Naive thymus-derived CD4-positive, alpha-beta T cell (primary cell): ENCODE measurements at regions not wholly inside any gene's neighbourhood (a gene's known extent, or its start where the extent isn't known, plus 50 kb on each side); places are given as distances from the start of the nearest gene placed in this dataset.

ENCODE experiments used
- ATAC-seq: fragments of 150-1000 bp; cut with Tn5 transposase; 2 replicates; pipeline ENCODE4 v1.10.0; 2021; ENCODE audit warnings: mild to moderate bottlenecking, moderate library complexity
- CTCF ChIA-PET: fragments of 350-600 bp; sonication (Branson Sonifier 250); formaldehyde crosslinking; loops from one replicate; lab custom pipeline; 2021; ENCODE audit warnings: antibody characterized with exemption; lab: Charles Lee
- POLR2A ChIA-PET: fragments of 350-600 bp; sonication (Branson Sonifier 250); formaldehyde crosslinking; loops from one replicate; lab custom pipeline; 2021; ENCODE audit warnings: antibody characterized with exemption, inconsistent platforms; lab: Charles Lee
- DNase-seq, 9 donors: peaks; one replicate each; pipeline versions ENCODE4 v3.0.0 to v3.0.0-alpha.2; 2020 to 2022; ENCODE audit warnings: mixed read lengths in 1 of 9
- H3K27ac ChIP-seq: one replicate; pipeline ENCODE4 v1.7.0; 2013; ENCODE audit warnings: mild to moderate bottlenecking, low read depth, low read length, moderate library complexity
- H3K27me3 ChIP-seq, 2 donors: one replicate each; pipeline ENCODE4 v1.7.0; 2013; ENCODE audit warnings: low read length in 2 of 2, mild to moderate bottlenecking in 2 of 2, moderate library complexity in 2 of 2; ENCODE audit not compliant: control insufficient read depth in 2 of 2, insufficient read depth in 2 of 2
- H3K36me3 ChIP-seq, 3 experiments: 1 replicate in 2 of 3; 2 replicates in 1 of 3; pipeline ENCODE4 v1.7.0; 2013; ENCODE audit warnings: low read length in 3 of 3, mild to moderate bottlenecking in 3 of 3, moderate library complexity in 1 of 3; ENCODE audit not compliant: insufficient read depth in 3 of 3, control insufficient read depth in 2 of 3
- H3K4me1 ChIP-seq, 2 donors: one replicate each; pipeline ENCODE4 v1.7.0; 2013; ENCODE audit warnings: low read length in 2 of 2, mild to moderate bottlenecking in 2 of 2, moderate library complexity in 1 of 2; ENCODE audit not compliant: control insufficient read depth in 2 of 2, insufficient read depth in 2 of 2
- H3K4me3 ChIP-seq: 2 replicates; pipeline ENCODE4 v1.7.0; 2013; ENCODE audit warnings: mild to moderate bottlenecking, low read length
- H3K9me3 ChIP-seq, 3 experiments: 1 replicate in 2 of 3; 2 replicates in 1 of 3; pipeline ENCODE4 v1.7.0; 2013; ENCODE audit warnings: low read length in 3 of 3; ENCODE audit not compliant: control insufficient read depth in 2 of 3
- H3K27ac Mint-ChIP-seq, 9 donors: one replicate each; pipeline ENCODE4 v1.8.0; 2020 to 2022; ENCODE audit warnings: mixed read lengths in 9 of 9, mild to moderate bottlenecking in 8 of 9, moderate library complexity in 5 of 9, inconsistent platforms in 2 of 9
- H3K27me3 Mint-ChIP-seq, 5 donors: one replicate each; pipeline ENCODE4 v1.8.0; 2021 to 2022; ENCODE audit warnings: mixed read lengths in 5 of 5, mild to moderate bottlenecking in 1 of 5
- H3K36me3 Mint-ChIP-seq, 5 donors: one replicate each; pipeline ENCODE4 v1.8.0; 2020 to 2022; ENCODE audit warnings: mixed read lengths in 5 of 5, mild to moderate bottlenecking in 3 of 5, inconsistent platforms in 1 of 5
- H3K4me1 Mint-ChIP-seq, 7 donors: one replicate each; pipeline ENCODE4 v1.8.0; 2020 to 2022; ENCODE audit warnings: mixed read lengths in 7 of 7, mild to moderate bottlenecking in 3 of 7, inconsistent platforms in 1 of 7
- H3K4me3 Mint-ChIP-seq, 10 donors: one replicate each; pipeline ENCODE4 v1.8.0; 2020 to 2022; ENCODE audit warnings: mild to moderate bottlenecking in 10 of 10, mixed read lengths in 10 of 10, moderate library complexity in 6 of 10, inconsistent platforms in 2 of 10
- H3K9me3 Mint-ChIP-seq, 11 donors: one replicate each; pipeline ENCODE4 v1.8.0; 2020 to 2022; ENCODE audit warnings: mixed read lengths in 11 of 11, mild to moderate bottlenecking in 4 of 11, inconsistent platforms in 1 of 11, moderate library complexity in 1 of 11
- intact Hi-C, 2 donors: fragments of 100-400 bp; cut with micrococcal nuclease; formaldehyde crosslinking; loops; one replicate each; pipeline ENCODE4 v1.15.1; 2023

- peaks cover 0 to 3% (median 0%) of the 10 kb centered on the region in 5 donors for H3K36me3 Mint-ChIP-seq
- H3K27ac ChIP-seq, result no peak overlapping the region
- CTCF ChIA-PET, result no interaction called here
Observed at GRCh38 chr16:77488652-77489051, 53.8 kb upstream of the ADAMTS18 start.

GRCh38 chr16:77491091-77491490 lies 56.3 kb upstream of the ADAMTS18 start:
- ChIA-PET CTCF (no interaction called here), POLR2A (no interaction called here)
- no peak overlapping the region for H3K4me3 Mint-ChIP-seq
- Histone ChIP-seq H3K27ac (no peak overlapping the region), H3K27me3 (no peaks in the 10 kb centered on the region), H3K4me3 (no peak overlapping the region), H3K4me1 (no peaks in the 10 kb centered on the region), H3K36me3 (no peaks in the 10 kb centered on the region), H3K9me3 (no peaks in the 10 kb centered on the region)
- ATAC-seq (no peak), DNase-seq (no peak)
- H3K4me1 Mint-ChIP-seq, result peaks cover 0 to 2% (median 0%) of the 10 kb centered on the region in 7 donors
- intact Hi-C loops, result no loop called here
- H3K36me3 Mint-ChIP-seq, result peaks cover 0 to 3% (median 0%) of the 10 kb centered on the region in 5 donors
- peaks cover 0 to 11% (median 4%) of the 10 kb centered on the region in 11 donors for H3K9me3 Mint-ChIP-seq
- H3K27me3 Mint-ChIP-seq, result peaks cover 0 to 18% (median 4%) of the 10 kb centered on the region in 5 donors
- no peak overlapping the region for H3K27ac Mint-ChIP-seq

More at GRCh38 chr16:77488652-77489051, 53.8 kb upstream of the ADAMTS18 start:
- DNase-seq (no peak), ATAC-seq (no peak)
- POLR2A ChIA-PET, result no interaction called here
- intact Hi-C loops, result no loop called here
- no peaks in the 10 kb centered on the region for H3K4me1 ChIP-seq
- Mint-ChIP-seq H3K27me3 (peaks cover 0 to 20% (median 6%) of the 10 kb centered on the region in 5 donors), H3K27ac (no peak overlapping the region), H3K4me3 (no peak overlapping the region), H3K9me3 (peaks cover 0 to 11% (median 5%) of the 10 kb centered on the region in 11 donors), H3K4me1 (peaks cover 0 to 2% (median 0%) of the 10 kb centered on the region in 7 donors)
- no peaks in the 10 kb centered on the region for H3K27me3 ChIP-seq
- no peaks in the 10 kb centered on the region for H3K36me3 ChIP-seq
- H3K9me3 ChIP-seq, result no peaks in the 10 kb centered on the region
- H3K4me3 ChIP-seq, result no peak overlapping the region

DNA sequence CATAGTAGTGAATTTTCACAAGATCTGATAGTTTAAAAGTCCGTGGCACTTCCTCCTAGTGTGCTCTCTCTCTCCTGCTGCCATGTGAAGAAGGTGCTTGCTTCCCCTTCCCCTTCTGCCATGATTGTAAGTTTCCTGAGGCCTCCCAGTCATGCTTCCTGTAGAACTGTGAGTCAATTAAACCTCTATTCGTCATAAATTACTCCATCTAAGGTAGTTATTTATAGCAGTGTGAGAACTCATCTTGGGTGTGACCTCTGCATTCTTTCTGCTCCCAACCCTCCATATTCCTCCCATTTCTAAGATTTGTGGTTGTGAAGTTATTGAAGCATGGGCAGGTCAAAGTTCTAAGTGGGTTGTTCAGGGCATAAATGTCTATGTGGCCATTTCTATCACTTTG lies 62.1 kb upstream of the ADAMTS18 start:
- intact Hi-C loops, result no loop called here
- H3K36me3 ChIP-seq, result no peaks in the 10 kb centered on the region
- Mint-ChIP-seq H3K27ac (no peak overlapping the region), H3K4me1 (peaks cover 0 to 1% (median 0%) of the 10 kb centered on the region in 7 donors), H3K27me3 (peaks cover 0 to 14% (median 8%) of the 10 kb centered on the region in 5 donors), H3K9me3 (peaks cover 0 to 4% (median 0%) of the 10 kb centered on the region in 11 donors), H3K36me3 (no peaks in the 10 kb centered on the region), H3K4me3 (no peak overlapping the region)
- H3K27me3 ChIP-seq, result no peaks in the 10 kb centered on the region
- H3K4me3 ChIP-seq, result no peak overlapping the region
- no peaks in the 10 kb centered on the region for H3K4me1 ChIP-seq
- DNase-seq (no peak), ATAC-seq (no peak)
- H3K27ac ChIP-seq, result no peak overlapping the region
- no peaks in the 10 kb centered on the region for H3K9me3 ChIP-seq
- ChIA-PET CTCF (no interaction called here), POLR2A (no interaction called here)

- Mint-ChIP-seq H3K4me1 (peaks cover 0 to 1% (median 0%) of the 10 kb centered on the region in 7 donors), H3K27ac (no peak overlapping the region), H3K4me3 (no peak overlapping the region), H3K36me3 (no peaks in the 10 kb centered on the region), H3K27me3 (peaks cover 0 to 17% (median 8%) of the 10 kb centered on the region in 5 donors), H3K9me3 (peaks cover 0 to 4% (median 0%) of the 10 kb centered on the region in 11 donors)
- Histone ChIP-seq H3K27me3 (no peaks in the 10 kb centered on the region), H3K4me1 (no peaks in the 10 kb centered on the region), H3K36me3 (no peaks in the 10 kb centered on the region), H3K4me3 (no peak overlapping the region), H3K9me3 (no peaks in the 10 kb centered on the region), H3K27ac (no peak overlapping the region)
- no peak for ATAC-seq
- CTCF ChIA-PET, result no interaction called here
- intact Hi-C loops, result no loop called here
- DNase-seq, result no peak
- POLR2A ChIA-PET, result no interaction called here
Observed at GRCh38 chr16:77499373-77500285, 64.8 kb upstream of the ADAMTS18 start.

GRCh38 chr16:77500286-77500598 lies 65.4 kb upstream of the ADAMTS18 start:
- no peaks in the 10 kb centered on the region for H3K4me1 ChIP-seq
- Mint-ChIP-seq H3K4me3 (no peak overlapping the region), H3K9me3 (peaks cover 0 to 4% (median 0%) of the 10 kb centered on the region in 11 donors), H3K27me3 (peaks cover 0 to 14% (median 8%) of the 10 kb centered on the region in 5 donors), H3K4me1 (peaks cover 0 to 1% (median 0%) of the 10 kb centered on the region in 7 donors), H3K36me3 (no peaks in the 10 kb centered on the region), H3K27ac (no peak overlapping the region)
- H3K4me3 ChIP-seq, result no peak overlapping the region
- DNase-seq (no peak), ATAC-seq (no peak)
- H3K36me3 ChIP-seq, result no peaks in the 10 kb centered on the region
- no peaks in the 10 kb centered on the region for H3K9me3 ChIP-seq
- H3K27me3 ChIP-seq, result no peaks in the 10 kb centered on the region
- no peak overlapping the region for H3K27ac ChIP-seq
- ChIA-PET POLR2A (no interaction called here), CTCF (no interaction called here)
- intact Hi-C loops, result no loop called here

DNA sequence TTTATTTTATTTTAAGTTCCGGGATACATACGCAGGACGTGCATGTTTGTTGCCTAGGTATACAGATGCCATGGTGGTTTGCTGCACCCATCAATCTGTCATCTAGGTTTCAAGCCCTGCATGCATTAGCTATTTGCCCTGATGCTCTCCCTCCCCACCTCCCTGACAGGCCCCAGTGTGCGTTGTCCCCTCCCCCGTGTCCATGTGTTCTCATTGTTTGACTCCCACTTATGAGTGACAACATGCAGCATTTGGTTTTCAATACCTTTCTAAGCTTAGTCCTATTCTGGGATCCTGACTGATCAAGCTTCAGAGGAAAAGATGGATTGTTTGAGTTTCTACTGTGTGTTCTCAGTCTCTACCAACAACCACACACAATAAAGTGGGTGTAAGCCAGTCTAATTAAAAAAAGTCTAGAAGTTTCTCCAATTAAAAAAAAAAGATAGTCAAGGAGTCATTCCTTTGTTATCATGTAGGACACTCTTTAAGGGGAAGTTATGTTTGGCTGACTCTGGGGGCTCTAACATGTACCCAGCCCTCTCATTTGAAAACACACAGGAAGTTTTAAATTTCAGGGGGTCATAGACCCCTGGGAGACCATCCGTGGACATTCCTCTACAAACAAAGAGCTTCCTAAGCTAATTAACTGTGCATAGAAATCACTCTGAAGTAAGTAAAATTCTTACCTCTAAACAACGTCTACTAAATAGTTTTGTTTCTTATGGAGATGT lies 66.3 kb upstream of the ADAMTS18 start:
- POLR2A ChIA-PET, result no interaction called here
- peaks cover 0 to 5% (median 0%) of the 10 kb centered on the region in 11 donors for H3K9me3 Mint-ChIP-seq

More for the DNA sequence above, 66.3 kb upstream of the ADAMTS18 start:
- Mint-ChIP-seq H3K36me3 (no peaks in the 10 kb centered on the region), H3K27ac (no peak overlapping the region), H3K27me3 (peaks cover 0 to 12% (median 8%) of the 10 kb centered on the region in 5 donors), H3K4me1 (peaks cover 0 to 1% (median 0%) of the 10 kb centered on the region in 7 donors), H3K4me3 (no peak overlapping the region)
- Histone ChIP-seq H3K4me1 (no peaks in the 10 kb centered on the region), H3K27ac (no peak overlapping the region), H3K36me3 (no peaks in the 10 kb centered on the region), H3K27me3 (no peaks in the 10 kb centered on the region), H3K9me3 (no peaks in the 10 kb centered on the region), H3K4me3 (no peak overlapping the region)
- CTCF ChIA-PET, result no interaction called here
- ATAC-seq (no peak), DNase-seq (no peak)
- intact Hi-C loops, result no loop called here
